ENCODE measurements at regions not wholly inside any gene's neighbourhood (a gene's known extent, or its start where the extent isn't known, plus 50 kb on each side); places are given as distances from the start of the nearest gene placed in this dataset.
A peak's percentile ranks its signal among the peaks of the same experiment; 100 is the strongest.

- no peak overlapping the region for H3K4me3 ChIP-seq (ENCODE audit: low read length)
- DNase-seq (ENCODE audit: low read depth), result no peak
- TF ChIP-seq CTCF (conservative IDR thresholded peaks at IDR 0.05; ENCODE audit: low read depth, low read length), result no peak
Observed at GRCh38 chr9:99594056-99594780, 227.5 kb upstream of the NR4A3 start.

GRCh38 chr9:99595796-99596195, 225.9 kb upstream of the NR4A3 start:
- H3K4me3 ChIP-seq (ENCODE audit: low read length), result no peak overlapping the region
- no peak for DNase-seq (ENCODE audit: low read depth)
- no peak for TF ChIP-seq CTCF (conservative IDR thresholded peaks at IDR 0.05; ENCODE audit: low read depth, low read length)

GRCh38 chr9:99601571-99602111, 220.0 kb upstream of the NR4A3 start:
- no peak overlapping the region for H3K4me3 ChIP-seq (ENCODE audit: low read length)
- no peak for TF ChIP-seq CTCF (conservative IDR thresholded peaks at IDR 0.05; ENCODE audit: low read depth, low read length)
- DNase-seq (ENCODE audit: low read depth), result peak; percentile 39

- no peak overlapping the region for H3K4me3 ChIP-seq (ENCODE audit: low read length)
- TF ChIP-seq CTCF (conservative IDR thresholded peaks at IDR 0.05; ENCODE audit: low read depth, low read length), result no peak
- DNase-seq (ENCODE audit: low read depth), result no peak
Observed at GRCh38 chr9:99602854-99603253, 218.8 kb upstream of the NR4A3 start.

GRCh38 chr9:99605016-99605743, 216.5 kb upstream of the NR4A3 start:
- H3K4me3 ChIP-seq (ENCODE audit: low read length), result no peak overlapping the region
- no peak for DNase-seq (ENCODE audit: low read depth)
- TF ChIP-seq CTCF (conservative IDR thresholded peaks at IDR 0.05; ENCODE audit: low read depth, low read length), result no peak

- H3K4me3 ChIP-seq (ENCODE audit: low read length), result no peak overlapping the region
- DNase-seq (ENCODE audit: low read depth), result no peak
- no peak for TF ChIP-seq CTCF (conservative IDR thresholded peaks at IDR 0.05; ENCODE audit: low read depth, low read length)
Observed at GRCh38 chr9:99606296-99606695, 215.4 kb upstream of the NR4A3 start.
